Naive B cell (primary cell): ENCODE measurements at regions not wholly inside any gene's neighbourhood (a gene's known extent, or its start where the extent isn't known, plus 50 kb on each side); places are given as distances from the start of the nearest gene placed in this dataset.

Experiments
- ATAC-seq, 2 donors: fragments of 150-1000 bp; cut with Tn5 transposase; 2 replicates each; pipeline ENCODE4 v1.10.0; 2021; ENCODE audit warnings: low read depth in 2 of 2, mild to moderate bottlenecking in 2 of 2, moderate library complexity in 2 of 2
- DNase-seq: peaks from one replicate; pipeline ENCODE4 v3.0.0; 2022
- H3K27ac Mint-ChIP-seq, 6 donors: one replicate each; pipeline ENCODE4 v1.8.0; 2020 to 2022; ENCODE audit warnings: mild to moderate bottlenecking in 6 of 6, mixed read lengths in 6 of 6, moderate library complexity in 5 of 6, inconsistent platforms in 2 of 6
- H3K27me3 Mint-ChIP-seq, 3 donors: one replicate each; pipeline ENCODE4 v1.8.0; 2021 to 2022; ENCODE audit warnings: mixed read lengths in 3 of 3, mild to moderate bottlenecking in 1 of 3
- H3K36me3 Mint-ChIP-seq, 2 donors: one replicate each; pipeline ENCODE4 v1.8.0; 2020 to 2022; ENCODE audit warnings: mixed read lengths in 2 of 2, inconsistent platforms in 1 of 2, mild to moderate bottlenecking in 1 of 2
- H3K4me1 Mint-ChIP-seq, 3 donors: one replicate each; pipeline ENCODE4 v1.8.0; 2020 to 2022; ENCODE audit warnings: mixed read lengths in 3 of 3, inconsistent platforms in 1 of 3, mild to moderate bottlenecking in 1 of 3, moderate library complexity in 1 of 3
- H3K4me3 Mint-ChIP-seq, 8 donors: one replicate each; pipeline ENCODE4 v1.8.0; 2020 to 2022; ENCODE audit warnings: mild to moderate bottlenecking in 8 of 8, mixed read lengths in 8 of 8, moderate library complexity in 8 of 8, inconsistent platforms in 2 of 8
- H3K9me3 Mint-ChIP-seq, 7 donors: one replicate each; pipeline ENCODE4 v1.8.0; 2020 to 2022; ENCODE audit warnings: mixed read lengths in 7 of 7, mild to moderate bottlenecking in 5 of 7, inconsistent platforms in 2 of 7, moderate library complexity in 1 of 7

GRCh38 chr17:65456368-65457151 lies 104.9 kb downstream of the AXIN2 start:
- H3K27ac Mint-ChIP-seq: no peak overlapping the region
- peaks cover 0 to 8% of the 10 kb centered on the region in 2 donors for H3K36me3 Mint-ChIP-seq
- H3K27me3 Mint-ChIP-seq: peaks cover 4 to 15% (median 12%) of the 10 kb centered on the region in 3 donors
- H3K4me1 Mint-ChIP-seq: no peaks in the 10 kb centered on the region
- H3K9me3 Mint-ChIP-seq: peaks cover 0 to 9% (median 2%) of the 10 kb centered on the region in 7 donors
- no peak for ATAC-seq
- no peak overlapping the region for H3K4me3 Mint-ChIP-seq
- no peak for DNase-seq

DNA sequence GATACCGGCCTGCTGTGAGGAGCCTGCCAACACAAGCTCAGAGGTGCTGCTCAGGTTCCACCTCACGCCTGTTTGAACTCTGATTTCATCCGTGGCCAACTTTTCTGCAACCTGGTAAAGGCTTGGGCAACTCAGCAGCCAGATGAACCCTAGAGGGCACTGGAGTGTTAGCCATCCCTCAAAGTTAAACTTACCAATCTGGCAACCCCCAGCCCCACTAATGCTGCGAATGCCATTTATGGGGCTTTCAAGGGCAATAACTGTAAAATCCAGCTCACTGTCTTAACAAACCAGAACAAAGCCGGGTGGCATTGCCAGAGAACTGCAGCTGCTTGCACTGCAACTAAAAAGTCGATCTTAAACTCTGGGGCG lies 105.5 kb downstream of the AXIN2 start:
- Mint-ChIP-seq H3K27ac (no peak overlapping the region), H3K36me3 (peaks cover 0 to 8% of the 10 kb centered on the region in 2 donors), H3K4me3 (no peak overlapping the region), H3K9me3 (peaks cover 0 to 14% (median 5%) of the 10 kb centered on the region in 7 donors), H3K4me1 (no peaks in the 10 kb centered on the region), H3K27me3 (peaks cover 2 to 18% (median 15%) of the 10 kb centered on the region in 3 donors)
- DNase-seq (no peak), ATAC-seq (no peak)

DNA sequence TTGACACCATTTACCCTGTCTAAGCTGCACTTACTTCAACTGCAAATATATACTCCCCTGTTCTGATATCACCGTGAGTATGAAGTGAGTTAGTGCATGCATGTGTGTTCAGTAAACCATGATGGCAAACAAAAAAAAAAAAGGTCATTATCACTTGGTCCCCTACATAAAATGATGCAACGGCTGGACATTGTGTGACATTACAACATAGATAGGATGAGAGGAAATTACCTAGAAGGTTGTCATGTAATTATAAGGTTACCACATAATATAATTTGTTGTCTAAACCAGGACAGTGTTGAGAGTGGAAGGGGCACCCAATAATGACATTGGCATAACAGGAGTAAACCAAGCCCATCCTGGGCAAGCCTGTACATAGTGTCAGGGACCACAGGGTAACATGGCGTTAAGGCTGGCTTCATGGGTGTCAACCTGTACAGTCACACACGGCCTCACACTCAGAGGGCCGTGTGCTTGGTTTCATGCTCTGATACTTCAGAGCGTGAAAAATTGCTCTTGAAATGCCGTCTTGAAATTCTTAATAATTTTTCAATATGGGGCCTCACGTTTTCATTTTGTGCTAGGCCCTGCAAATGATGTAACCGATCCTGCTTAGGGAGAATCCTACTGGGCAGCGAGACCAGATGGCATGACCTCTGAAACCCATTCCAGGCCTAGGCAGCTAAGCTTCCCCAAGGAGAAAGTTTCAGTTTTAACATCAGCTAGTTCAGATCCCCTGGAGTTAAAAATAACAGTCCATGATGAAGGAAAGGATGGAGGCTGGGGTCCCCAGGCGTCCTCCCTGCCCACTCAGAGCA lies 106.1 kb downstream of the AXIN2 start:
- peaks cover 0 to 18% (median 7%) of the 10 kb centered on the region in 7 donors for H3K9me3 Mint-ChIP-seq
- H3K4me3 Mint-ChIP-seq: no peak overlapping the region
- H3K36me3 Mint-ChIP-seq: peaks cover 0 to 8% of the 10 kb centered on the region in 2 donors
- no peaks in the 10 kb centered on the region for H3K4me1 Mint-ChIP-seq
- ATAC-seq: no peak
- no peak for DNase-seq
- H3K27ac Mint-ChIP-seq: no peak overlapping the region
- peaks cover 0 to 22% (median 15%) of the 10 kb centered on the region in 3 donors for H3K27me3 Mint-ChIP-seq

DNA sequence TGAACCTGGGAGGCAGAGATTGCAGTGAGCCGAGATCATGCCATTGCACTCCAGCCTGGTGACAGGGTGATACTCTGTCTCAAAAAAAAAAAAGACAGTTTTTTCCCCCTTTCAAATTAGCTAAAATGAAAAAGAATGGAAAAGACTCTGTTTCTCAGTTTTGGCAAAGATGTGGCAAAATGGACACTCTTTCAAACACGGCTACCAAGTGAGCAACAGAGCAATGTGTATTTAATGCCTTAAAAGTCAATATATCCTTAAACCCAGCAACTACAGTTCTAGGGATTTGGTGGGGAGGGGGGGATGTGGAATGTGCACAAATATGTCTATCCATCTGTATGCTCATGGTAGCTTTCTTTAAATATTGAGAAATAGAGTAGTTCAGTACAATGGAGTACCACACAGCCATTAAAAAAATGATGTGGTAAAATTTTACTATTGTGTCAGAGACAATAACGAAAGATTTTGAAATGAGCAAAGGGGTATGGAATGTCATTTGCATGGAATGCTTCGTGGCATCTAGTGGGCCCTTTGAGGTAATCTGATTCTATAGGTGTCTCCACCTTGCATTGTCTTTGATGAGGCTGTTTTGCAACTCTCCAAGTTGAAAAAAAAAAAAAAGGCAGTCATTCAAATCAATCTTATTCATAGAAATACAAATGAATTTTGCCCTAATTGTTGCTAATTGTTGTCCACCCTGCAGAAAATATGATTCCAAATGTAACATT lies 108.1 kb downstream of the AXIN2 start:
- H3K36me3 Mint-ChIP-seq: peaks cover 0 to 8% of the 10 kb centered on the region in 2 donors

GRCh38 chr17:65449495-65449894 lies 112.0 kb downstream of the AXIN2 start:
- ATAC-seq (no peak), DNase-seq (no peak)
- Mint-ChIP-seq H3K9me3 (peaks cover 2 to 29% (median 11%) of the 10 kb centered on the region in 7 donors), H3K4me1 (no peaks in the 10 kb centered on the region), H3K27ac (no peak overlapping the region), H3K4me3 (no peak overlapping the region), H3K36me3 (peaks cover 0 to 16% of the 10 kb centered on the region in 2 donors), H3K27me3 (peaks cover 7 to 41% (median 16%) of the 10 kb centered on the region in 3 donors)

More for the DNA sequence above, 108.1 kb downstream of the AXIN2 start:
- Mint-ChIP-seq H3K9me3 (peaks cover 2 to 28% (median 11%) of the 10 kb centered on the region in 7 donors), H3K27ac (no peak overlapping the region), H3K4me1 (no peaks in the 10 kb centered on the region), H3K4me3 (no peak overlapping the region), H3K27me3 (peaks cover 0 to 22% (median 11%) of the 10 kb centered on the region in 3 donors)
- DNase-seq: no peak
- no peak for ATAC-seq

DNA sequence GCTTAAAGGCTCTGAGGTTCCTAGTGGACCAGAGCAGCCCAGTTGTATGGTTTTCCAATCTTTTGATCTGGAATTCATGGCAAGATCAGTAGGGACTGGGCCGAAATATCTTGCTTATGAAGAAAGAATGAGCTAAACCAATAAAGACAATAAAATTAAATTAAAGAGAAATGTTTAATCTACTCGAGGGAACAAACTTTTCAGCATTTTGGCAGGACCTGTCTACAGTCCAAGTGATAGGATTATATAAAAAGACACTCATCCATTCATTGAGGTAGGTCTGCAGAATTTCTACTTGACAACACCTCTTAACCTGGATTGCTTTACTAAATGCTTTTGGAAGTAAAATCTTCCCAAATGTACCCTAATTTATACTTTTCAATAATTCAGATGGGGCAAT lies 113.6 kb downstream of the AXIN2 start:
- Mint-ChIP-seq H3K4me1 (no peaks in the 10 kb centered on the region), H3K27ac (no peak overlapping the region), H3K9me3 (peaks cover 2 to 40% (median 11%) of the 10 kb centered on the region in 7 donors), H3K36me3 (peaks cover 0 to 16% of the 10 kb centered on the region in 2 donors), H3K27me3 (peaks cover 12 to 55% (median 28%) of the 10 kb centered on the region in 3 donors), H3K4me3 (no peak overlapping the region)
- DNase-seq (no peak), ATAC-seq (no peak)

- Mint-ChIP-seq H3K9me3 (peaks cover 0 to 36% (median 8%) of the 10 kb centered on the region in 7 donors), H3K4me3 (no peak overlapping the region), H3K36me3 (peaks cover 0 to 9% of the 10 kb centered on the region in 2 donors), H3K4me1 (no peaks in the 10 kb centered on the region), H3K27me3 (peaks cover 21 to 47% (median 28%) of the 10 kb centered on the region in 3 donors), H3K27ac (peak overlapping the region in 1 of 6 donors; percentile 15)
- DNase-seq (no peak), ATAC-seq (no peak)
Observed at GRCh38 chr17:65446838-65447526, 114.5 kb downstream of the AXIN2 start.

DNA sequence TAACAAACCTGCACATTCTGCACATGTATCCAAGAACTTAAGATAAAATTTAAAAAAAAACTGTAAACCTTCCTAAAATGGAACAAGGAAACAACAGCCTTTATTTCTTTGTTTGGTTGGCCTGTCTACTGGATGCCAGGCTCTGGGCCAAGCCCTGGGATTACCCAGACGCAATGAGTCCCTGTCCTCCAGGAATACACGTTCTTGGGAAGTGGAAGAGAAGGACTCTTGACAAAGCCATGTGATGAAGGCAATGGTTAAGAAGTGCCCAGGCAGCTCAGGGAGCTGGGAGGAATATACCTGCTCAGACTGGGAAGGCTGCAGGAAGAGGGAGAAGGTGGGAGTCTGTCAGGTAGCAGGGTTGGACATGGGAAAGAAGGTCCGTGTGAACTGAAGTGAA lies 115.4 kb downstream of the AXIN2 start:
- Mint-ChIP-seq H3K27me3 (peaks cover 25 to 39% (median 32%) of the 10 kb centered on the region in 3 donors), H3K27ac (no peak overlapping the region), H3K36me3 (peaks cover 0 to 8% of the 10 kb centered on the region in 2 donors), H3K9me3 (peaks cover 0 to 26% (median 8%) of the 10 kb centered on the region in 7 donors), H3K4me3 (no peak overlapping the region), H3K4me1 (no peaks in the 10 kb centered on the region)
- ATAC-seq (no peak), DNase-seq (no peak)

DNA sequence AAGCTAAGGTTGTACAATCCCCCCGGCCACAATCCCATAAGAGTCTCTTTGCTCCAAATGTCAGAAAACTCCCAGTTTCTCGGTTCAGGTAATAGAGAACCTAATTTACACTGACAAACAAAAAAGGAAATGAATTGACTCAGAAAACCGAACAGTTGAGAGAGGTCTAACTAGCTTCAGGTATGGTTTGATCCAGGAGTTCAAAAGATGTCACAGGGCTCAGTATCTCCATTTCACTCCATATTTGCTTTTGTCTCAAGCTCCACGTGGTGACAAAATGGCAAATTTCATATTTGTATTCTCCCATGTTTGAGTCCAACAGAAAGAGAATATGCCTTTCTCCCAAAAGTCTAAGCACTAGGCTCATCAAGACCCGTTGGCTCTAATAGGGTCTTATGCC lies 117.4 kb downstream of the AXIN2 start:
- no peak for ATAC-seq
- H3K36me3 Mint-ChIP-seq: peaks cover 0 to 8% of the 10 kb centered on the region in 2 donors

GRCh38 chr17:65442691-65443090 lies 118.8 kb downstream of the AXIN2 start:
- DNase-seq (no peak), ATAC-seq (no peak)
- Mint-ChIP-seq H3K9me3 (peaks cover 0 to 12% (median 2%) of the 10 kb centered on the region in 7 donors), H3K4me1 (no peaks in the 10 kb centered on the region), H3K4me3 (no peak overlapping the region), H3K36me3 (peaks cover 0 to 16% of the 10 kb centered on the region in 2 donors), H3K27me3 (peaks cover 49 to 61% (median 55%) of the 10 kb centered on the region in 3 donors), H3K27ac (no peak overlapping the region)

More for the DNA sequence above, 117.4 kb downstream of the AXIN2 start:
- peak overlapping the region in 1 of 6 donors; percentile 54 for H3K27ac Mint-ChIP-seq
- no peaks in the 10 kb centered on the region for H3K4me1 Mint-ChIP-seq
- peaks cover 37 to 48% (median 46%) of the 10 kb centered on the region in 3 donors for H3K27me3 Mint-ChIP-seq
- no peak overlapping the region for H3K4me3 Mint-ChIP-seq
- peaks cover 0 to 12% (median 2%) of the 10 kb centered on the region in 7 donors for H3K9me3 Mint-ChIP-seq
- DNase-seq: no peak

GRCh38 chr17:65442250-65442649 lies 119.2 kb downstream of the AXIN2 start:
- ATAC-seq: no peak
- Mint-ChIP-seq H3K4me1 (no peaks in the 10 kb centered on the region), H3K27me3 (peaks cover 52 to 64% (median 53%) of the 10 kb centered on the region in 3 donors), H3K4me3 (no peak overlapping the region), H3K36me3 (peaks cover 0 to 16% of the 10 kb centered on the region in 2 donors), H3K9me3 (peaks cover 0 to 12% (median 2%) of the 10 kb centered on the region in 7 donors), H3K27ac (no peak overlapping the region)
- DNase-seq: no peak

DNA sequence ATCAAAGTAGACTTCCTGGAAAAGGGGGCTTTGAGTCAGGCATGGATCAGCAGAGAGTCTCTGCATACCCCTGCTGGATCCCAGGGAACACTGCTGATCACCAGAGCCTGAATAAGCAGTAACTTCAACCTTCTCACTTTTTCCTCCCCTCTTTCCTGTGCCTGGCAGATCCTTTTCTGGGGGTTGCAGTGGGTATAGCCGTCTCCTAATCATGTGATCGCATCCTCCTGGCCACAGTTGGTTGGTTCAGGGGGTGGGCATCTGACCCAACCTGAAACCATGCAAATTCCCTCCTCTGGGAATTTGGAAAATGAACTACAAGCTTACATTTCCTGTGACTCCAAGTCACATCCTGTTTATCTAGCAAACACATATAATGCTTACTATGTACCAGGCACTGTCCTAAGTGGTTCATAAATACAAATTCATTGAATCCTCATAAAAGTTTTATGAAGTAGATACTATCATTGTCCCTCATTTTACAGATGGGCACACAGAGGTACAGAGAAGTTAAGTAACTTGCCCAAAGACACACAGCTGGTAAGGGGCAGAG lies 120.3 kb downstream of the AXIN2 start:
- Mint-ChIP-seq H3K27me3 (peaks cover 49 to 60% (median 55%) of the 10 kb centered on the region in 3 donors), H3K9me3 (peaks cover 0 to 12% (median 0%) of the 10 kb centered on the region in 7 donors), H3K36me3 (peaks cover 0 to 10% of the 10 kb centered on the region in 2 donors), H3K27ac (no peak overlapping the region), H3K4me3 (no peak overlapping the region), H3K4me1 (no peaks in the 10 kb centered on the region)
- DNase-seq (no peak), ATAC-seq (no peak)
